Stimulated activated CD8-positive, alpha-beta memory T cell treated with anti-CD3 and anti-CD28 coated beads, Interleukin-12 subunit alpha, Interleukin-12 subunit beta, amount 100 ng/mL, for 4 hours (primary cell): ENCODE measurements at regions not wholly inside any gene's neighbourhood (a gene's known extent, or its start where the extent isn't known, plus 50 kb on each side); places are given as distances from the start of the nearest gene placed in this dataset.
"Not testable (repeated sequence)": the region's sequence is repeated elsewhere in the genome, so short reads cannot be mapped to it uniquely, and the experiment has no call there.

ENCODE experiments used
- DNase-seq: peaks from one replicate; pipeline ENCODE4 v3.0.0-alpha.2; 2020; ENCODE audit warnings: low read depth

- DNase-seq: no peak
Measured at GRCh38 chr5:82644229-82644628, 366.1 kb upstream of the RPS23 start.

GRCh38 chr5:82642313-82642712, 364.2 kb upstream of the RPS23 start:
- DNase-seq: no peak

- DNase-seq: no peak
Measured at GRCh38 chr5:82641331-82642003, 363.3 kb upstream of the RPS23 start.

GRCh38 chr5:82640916-82641315, 362.8 kb upstream of the RPS23 start:
- DNase-seq: no peak

- DNase-seq: no peak
Measured at GRCh38 chr5:82639393-82640144, 361.4 kb upstream of the RPS23 start.

- DNase-seq: no peak
Measured at GRCh38 chr5:82636591-82636990, 358.4 kb upstream of the RPS23 start.

- DNase-seq: no peak
Measured at GRCh38 chr5:82635561-82636288, 357.6 kb upstream of the RPS23 start.

GRCh38 chr5:82628364-82628910, 350.3 kb upstream of the RPS23 start:
- DNase-seq: no peak

GRCh38 chr5:82626905-82627591, 348.9 kb upstream of the RPS23 start:
- DNase-seq: not testable (repeated sequence)

GRCh38 chr5:82626012-82626411, 347.9 kb upstream of the RPS23 start:
- not testable (repeated sequence) for DNase-seq

GRCh38 chr5:82624062-82624461, 345.9 kb upstream of the RPS23 start:
- no peak for DNase-seq

- no peak for DNase-seq
Measured at GRCh38 chr5:82622711-82623514, 344.8 kb upstream of the RPS23 start.

- no peak for DNase-seq
Measured at GRCh38 chr5:82622205-82622604, 344.1 kb upstream of the RPS23 start.

- DNase-seq: no peak
Measured at GRCh38 chr5:82620957-82621600, 342.9 kb upstream of the RPS23 start.

- no peak for DNase-seq
Measured at GRCh38 chr5:82619097-82619496, 340.9 kb upstream of the RPS23 start.

- no peak for DNase-seq
Measured at GRCh38 chr5:82614706-82615105, 336.6 kb upstream of the RPS23 start.

GRCh38 chr5:82613891-82614290, 335.7 kb upstream of the RPS23 start:
- DNase-seq: no peak

GRCh38 chr5:82610686-82611085, 332.5 kb upstream of the RPS23 start:
- DNase-seq: no peak

GRCh38 chr5:82605441-82605973, 327.4 kb upstream of the RPS23 start:
- DNase-seq: no peak
